Retinal pigment epithelial cell (primary cell): ENCODE measurements at regions not wholly inside any gene's neighbourhood (a gene's known extent, or its start where the extent isn't known, plus 50 kb on each side); places are given as distances from the start of the nearest gene placed in this dataset.

Experiments used
- DNase-seq: peaks from one replicate; pipeline ENCODE4 v3.0.0-alpha.2; 2010; ENCODE audit warnings: low read depth
- H3K4me3 ChIP-seq: 2 replicates; pipeline ENCODE4 v1.5.1; 2011; ENCODE audit warnings: mild to moderate bottlenecking, low read length, control low read depth, moderate library complexity
- TF ChIP-seq, protein P1 (sequence below): conservative IDR thresholded peaks from 2 replicates; pipeline ENCODE4 v1.5.1; 2011; ENCODE audit warnings: low read depth, low read length, control low read depth, inconsistent platforms

GRCh38 chr1:194280463-194280862, 1094.0 kb upstream of the B3GALT2 start:
- H3K4me3 ChIP-seq = no peak overlapping the region
- TF ChIP-seq, protein P1, sequence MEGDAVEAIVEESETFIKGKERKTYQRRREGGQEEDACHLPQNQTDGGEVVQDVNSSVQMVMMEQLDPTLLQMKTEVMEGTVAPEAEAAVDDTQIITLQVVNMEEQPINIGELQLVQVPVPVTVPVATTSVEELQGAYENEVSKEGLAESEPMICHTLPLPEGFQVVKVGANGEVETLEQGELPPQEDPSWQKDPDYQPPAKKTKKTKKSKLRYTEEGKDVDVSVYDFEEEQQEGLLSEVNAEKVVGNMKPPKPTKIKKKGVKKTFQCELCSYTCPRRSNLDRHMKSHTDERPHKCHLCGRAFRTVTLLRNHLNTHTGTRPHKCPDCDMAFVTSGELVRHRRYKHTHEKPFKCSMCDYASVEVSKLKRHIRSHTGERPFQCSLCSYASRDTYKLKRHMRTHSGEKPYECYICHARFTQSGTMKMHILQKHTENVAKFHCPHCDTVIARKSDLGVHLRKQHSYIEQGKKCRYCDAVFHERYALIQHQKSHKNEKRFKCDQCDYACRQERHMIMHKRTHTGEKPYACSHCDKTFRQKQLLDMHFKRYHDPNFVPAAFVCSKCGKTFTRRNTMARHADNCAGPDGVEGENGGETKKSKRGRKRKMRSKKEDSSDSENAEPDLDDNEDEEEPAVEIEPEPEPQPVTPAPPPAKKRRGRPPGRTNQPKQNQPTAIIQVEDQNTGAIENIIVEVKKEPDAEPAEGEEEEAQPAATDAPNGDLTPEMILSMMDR = no peak
- no peak for DNase-seq

DNA sequence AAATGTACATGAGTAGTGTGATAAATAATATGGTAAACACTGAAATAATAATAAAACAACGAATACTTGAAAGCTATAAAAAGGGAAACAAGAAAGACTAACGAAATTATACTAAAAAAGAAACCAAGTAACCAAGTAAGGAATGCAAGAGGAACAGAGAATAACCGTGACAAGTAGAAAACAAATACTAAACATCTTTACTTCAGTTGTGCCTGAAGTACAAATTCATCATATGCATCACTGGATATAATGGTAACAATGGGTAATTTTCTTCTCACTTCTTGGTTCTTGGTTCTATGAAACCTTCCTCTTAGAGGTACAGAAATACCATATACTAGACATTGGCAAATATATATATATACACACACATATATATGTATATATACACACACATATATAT, 1093.6 kb upstream of the B3GALT2 start:
- H3K4me3 ChIP-seq = no peak overlapping the region
- TF ChIP-seq, protein P1 = no peak
- DNase-seq = no peak

DNA sequence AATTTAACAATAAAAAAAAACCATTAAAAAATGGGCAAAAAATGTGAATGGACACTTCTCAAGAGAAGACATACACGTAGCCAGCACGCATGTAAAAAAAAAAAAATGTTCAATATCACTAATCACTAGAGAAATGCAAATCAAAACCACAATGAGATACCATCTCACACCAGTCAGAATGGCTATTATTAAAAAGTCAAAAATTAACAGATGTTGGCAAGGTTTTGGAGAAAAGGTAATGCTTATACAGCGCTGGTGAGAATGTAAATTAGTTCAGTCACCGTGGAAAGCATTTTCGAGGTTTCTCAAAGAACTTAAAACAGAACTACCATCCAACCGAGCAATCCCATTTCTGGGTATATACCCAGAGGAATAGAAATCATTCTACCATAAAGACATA, 1091.5 kb upstream of the B3GALT2 start:
- DNase-seq = no peak
- no peak overlapping the region for H3K4me3 ChIP-seq
- TF ChIP-seq, protein P1 = no peak

- TF ChIP-seq, protein P1 = no peak
- no peak for DNase-seq
Measured at GRCh38 chr1:194273660-194274059, 1087.2 kb upstream of the B3GALT2 start.

DNA sequence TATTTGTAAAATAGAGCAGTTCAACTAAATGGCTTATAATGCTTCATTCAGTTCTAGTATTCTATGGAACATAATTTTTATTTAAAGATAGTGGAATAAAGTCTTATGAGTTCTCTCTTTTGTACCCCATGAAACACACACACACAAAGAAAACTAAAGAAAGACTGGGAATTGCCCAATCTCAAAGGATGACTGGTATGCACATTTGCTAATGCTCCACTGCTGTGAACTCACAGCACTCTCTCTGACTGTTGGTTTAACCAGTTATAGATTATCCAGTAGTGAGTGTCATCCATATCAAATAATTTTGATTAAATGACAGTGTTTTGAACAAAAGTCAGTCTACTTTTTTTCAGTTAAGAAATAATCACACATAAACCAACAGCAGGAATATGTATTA, 1082.4 kb upstream of the B3GALT2 start:
- no peak for DNase-seq
- H3K4me3 ChIP-seq = no peak overlapping the region
- TF ChIP-seq, protein P1 = no peak

More at GRCh38 chr1:194273660-194274059, 1087.2 kb upstream of the B3GALT2 start:
- H3K4me3 ChIP-seq = no peak overlapping the region

DNA sequence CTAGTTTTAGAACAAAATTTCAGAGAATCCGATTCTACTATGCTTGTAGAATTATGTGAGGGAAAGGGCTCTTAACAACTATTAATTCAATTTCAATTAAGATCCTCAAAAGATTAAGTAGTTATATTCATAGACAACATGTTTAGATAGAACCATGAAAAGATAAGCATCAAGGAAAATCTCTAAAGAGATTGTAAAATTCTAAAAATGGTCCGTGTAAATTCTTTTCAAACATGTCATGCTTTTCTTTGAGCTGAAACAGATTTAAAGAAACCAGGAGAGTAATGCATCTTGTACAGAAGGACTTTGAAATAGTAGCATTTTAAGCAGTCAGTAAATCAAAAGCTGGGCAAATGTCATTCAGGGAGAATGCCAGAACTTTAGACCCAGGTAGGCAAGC, 1080.6 kb upstream of the B3GALT2 start:
- TF ChIP-seq, protein P1 = no peak
- DNase-seq = no peak
- no peak overlapping the region for H3K4me3 ChIP-seq

- TF ChIP-seq, protein P1 = no peak
- no peak overlapping the region for H3K4me3 ChIP-seq
- DNase-seq = no peak
Measured at GRCh38 chr1:194256010-194256409, 1069.6 kb upstream of the B3GALT2 start.
